Right cardiac atrium (tissue), 5 donors: ENCODE measurements at regions not wholly inside any gene's neighbourhood (a gene's known extent, or its start where the extent isn't known, plus 50 kb on each side); places are given as distances from the start of the nearest gene placed in this dataset.

Experiments
- ATAC-seq, 2 donors: fragments of 200-7000 bp; cut with Tn5 transposase; one replicate each; pipeline versions ENCODE4 v1.8.0 to v1.9.1; 2020; ENCODE audit warnings: moderate library complexity in 2 of 2, mild to moderate bottlenecking in 1 of 2
- DNase-seq, 3 donors: peaks; one replicate each; pipeline ENCODE4 v3.0.0-alpha.2; 2020
- H3K27ac ChIP-seq: one replicate; pipeline ENCODE4 v1.5.1; 2013; ENCODE audit warnings: mild to moderate bottlenecking, low read length, control low read depth, moderate library complexity
- H3K27me3 ChIP-seq: one replicate; pipeline ENCODE4 v1.6.1; 2013; ENCODE audit not compliant: control insufficient read depth, insufficient read depth
- H3K4me1 ChIP-seq: one replicate; pipeline ENCODE4 v1.6.1; 2013; ENCODE audit warnings: low read length; ENCODE audit not compliant: control insufficient read depth, insufficient read depth
- H3K4me3 ChIP-seq: one replicate; pipeline ENCODE4 v1.5.1; 2013; ENCODE audit warnings: low read length, control low read depth
- H3K9me3 ChIP-seq: one replicate; pipeline ENCODE4 v1.6.1; 2013; ENCODE audit warnings: low read length; ENCODE audit not compliant: control insufficient read depth
- WGBS: extraction: QIAGEN DNeasy Blood & Tissue Kit; methylation state at CpG from one replicate; pipeline ENCODE4 v1.1.7; 2013; 5-methylcytosine and 5-hydroxymethylcytosine counted together
- intact Hi-C, 4 donors: fragments of 100-400 bp; cut with DNase I; formaldehyde crosslinking; loops; one replicate each; pipeline versions ENCODE4 v1.11.0 to v1.14.0; 2022 to 2023
- donor health status: healthy with polysubstance abuse.
- donor health status: DM: no; HTN: yes; CAD: no.
- donor health status: DM: no; HTN: no; CAD: no.
- donor health status: DM: no; HTN: yes; CAD: no; lungs with severe emphysema.
- donor health status: DM: yes; HTN: yes; CAD: no.

DNA sequence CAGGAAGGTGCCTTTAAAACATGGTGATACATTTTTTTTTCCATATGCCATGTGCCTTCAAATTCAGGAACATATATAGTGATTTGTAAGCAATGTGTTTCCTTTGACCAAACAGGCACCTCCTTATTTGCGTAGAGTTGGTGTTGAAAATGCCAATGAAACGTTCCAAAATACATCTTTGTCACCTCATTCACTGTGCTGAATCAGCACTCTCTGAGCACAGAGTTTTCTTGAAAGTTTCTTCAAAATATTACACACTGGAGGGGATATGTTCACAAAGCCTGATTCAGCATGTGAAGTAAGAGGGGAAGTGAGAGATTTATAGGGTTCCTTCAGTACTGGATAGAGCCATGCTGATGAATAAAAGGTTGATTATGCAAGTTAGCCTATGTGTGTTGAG lies 85.7 kb upstream of the PRR32 start:
- H3K27me3 ChIP-seq: no peaks in the 10 kb centered on the region
- no peak overlapping the region for H3K4me3 ChIP-seq
- H3K27ac ChIP-seq: no peak overlapping the region
- DNase-seq (no peak), ATAC-seq (no peak)
- 34% methylated on average over 2 of the region's 2 CpGs for WGBS
- no peaks in the 10 kb centered on the region for H3K9me3 ChIP-seq
- no peaks in the 10 kb centered on the region for H3K4me1 ChIP-seq
- intact Hi-C loops: no loop called here
